Activated CD8-positive, alpha-beta memory T cell treated with anti-CD3 and anti-CD28 coated beads, Interleukin-2, amount 50 U/mL, for 24 hours (primary cell): ENCODE measurements at regions not wholly inside any gene's neighbourhood (a gene's known extent, or its start where the extent isn't known, plus 50 kb on each side); places are given as distances from the start of the nearest gene placed in this dataset.

Source experiments
- DNase-seq: peaks from one replicate; pipeline ENCODE4 v3.0.0-alpha.2; 2020; ENCODE audit errors: extremely low read depth

DNA sequence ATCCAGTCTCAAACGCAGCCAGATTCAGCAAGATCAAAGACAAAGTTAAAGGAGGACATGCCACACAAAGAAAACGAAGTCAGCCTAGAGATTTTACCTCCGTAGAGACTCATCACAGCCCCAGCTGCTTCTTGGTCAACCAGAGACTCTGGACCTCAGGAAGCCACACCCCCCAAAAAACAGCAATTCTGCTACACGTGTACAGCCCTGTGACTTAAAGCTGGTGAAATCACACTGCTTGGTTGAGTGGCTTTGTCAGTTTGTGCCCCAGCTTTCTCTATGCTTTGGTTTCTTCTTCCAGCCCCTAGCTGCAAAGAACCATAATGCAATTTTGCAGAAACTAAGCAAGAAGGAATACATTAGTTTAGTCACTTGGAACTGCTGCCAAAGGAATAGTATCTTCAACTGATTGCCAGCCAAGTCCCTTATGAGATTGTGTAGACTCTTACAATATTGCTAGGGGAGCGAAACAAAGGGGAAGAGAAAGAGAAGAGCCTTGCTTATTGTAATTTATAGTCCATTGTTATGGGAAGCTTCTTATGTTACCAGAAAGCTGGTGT lies 158.8 kb upstream of the ZNF462 start:
- DNase-seq, result no peak

GRCh38 chr9:106707291-106707690 lies 155.7 kb upstream of the ZNF462 start:
- no peak for DNase-seq

DNA sequence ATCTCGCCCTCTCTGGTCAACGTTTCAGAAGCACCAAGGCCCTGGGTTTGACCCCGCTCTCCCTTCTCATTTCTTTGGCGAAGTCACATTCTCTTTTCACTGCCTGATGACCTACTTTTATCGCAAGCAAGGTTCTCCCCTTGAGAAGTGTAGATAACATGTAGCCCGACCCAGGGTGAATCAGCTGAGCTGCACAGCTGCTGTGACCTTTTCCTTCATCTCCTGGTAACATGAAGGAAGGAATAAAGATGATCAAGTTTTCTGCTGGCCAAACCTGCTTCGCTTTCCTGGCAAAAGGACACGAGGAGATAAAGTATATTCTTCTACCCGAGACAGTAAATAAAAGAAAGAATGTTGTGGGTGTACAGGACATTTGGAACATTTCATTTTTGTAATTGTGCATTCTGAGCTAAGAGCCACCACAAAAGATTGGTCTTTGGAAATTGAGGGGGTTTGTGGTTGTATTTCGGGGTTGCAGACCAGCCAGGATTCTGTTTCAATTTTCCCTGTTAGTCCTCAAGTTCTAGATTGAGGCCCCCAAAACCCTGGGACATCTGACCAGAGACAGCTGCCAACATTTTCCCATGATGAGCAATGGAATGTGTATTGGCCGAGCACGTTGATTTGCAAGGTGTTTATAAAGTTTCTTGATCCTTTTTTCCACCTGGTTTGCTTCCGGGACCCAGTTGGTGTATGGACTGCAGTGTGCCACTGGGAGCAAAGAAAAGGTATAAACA lies 155.1 kb upstream of the ZNF462 start:
- no peak for DNase-seq

DNA sequence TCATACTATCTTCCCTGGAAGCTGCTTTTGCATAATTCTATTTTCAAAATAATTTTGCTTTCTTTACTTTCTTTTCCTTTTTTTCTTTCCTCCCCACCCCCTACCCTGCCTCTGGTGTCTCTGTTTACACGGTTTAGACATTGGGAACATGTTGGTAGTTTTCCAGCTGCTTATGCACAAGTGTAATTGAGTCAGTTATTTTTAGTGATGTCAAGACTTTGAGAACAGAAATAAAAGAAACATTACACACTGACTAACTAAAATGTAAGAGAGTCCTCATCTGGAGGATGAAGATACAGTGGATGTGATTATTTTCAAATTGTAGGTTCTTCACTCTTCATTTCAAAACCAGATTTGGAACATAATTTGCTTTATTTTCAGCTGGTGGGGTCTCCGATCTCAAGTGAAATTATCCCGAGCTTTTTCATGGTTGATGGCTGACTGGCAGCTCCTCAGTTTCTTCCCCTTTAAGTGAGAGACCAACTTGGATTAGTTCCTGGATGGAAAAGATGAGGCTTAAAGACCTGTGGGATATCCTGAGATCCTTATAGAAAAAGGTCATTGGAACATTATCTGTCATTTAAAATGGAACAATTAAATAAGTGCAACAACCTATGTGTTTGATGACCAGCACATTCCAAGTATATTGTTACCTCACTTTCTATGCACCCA lies 154.4 kb upstream of the ZNF462 start:
- no peak for DNase-seq

GRCh38 chr9:106712279-106712678 lies 150.7 kb upstream of the ZNF462 start:
- DNase-seq, result no peak

DNA sequence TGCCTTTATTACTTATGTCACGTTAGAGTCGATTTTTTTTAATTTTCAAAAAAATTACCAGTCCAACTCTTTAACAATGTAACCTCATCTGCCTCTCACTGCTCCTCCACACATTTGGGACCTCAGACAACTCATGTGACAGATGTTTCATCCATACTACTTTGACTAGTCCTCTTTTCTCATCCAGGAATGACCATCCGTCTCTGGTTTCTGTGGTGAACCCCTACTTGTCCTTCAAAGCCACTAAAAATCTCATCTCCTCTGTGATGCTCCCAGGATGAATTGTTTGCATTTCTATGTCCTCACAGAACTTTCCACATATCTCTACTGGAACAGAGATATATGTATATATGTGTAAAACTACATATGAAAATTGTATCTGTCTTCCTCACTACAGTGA lies 149.8 kb upstream of the ZNF462 start:
- no peak for DNase-seq

GRCh38 chr9:106716820-106717219 lies 146.1 kb upstream of the ZNF462 start:
- DNase-seq, result no peak

- no peak for DNase-seq
Observed at GRCh38 chr9:106717686-106718085, 145.3 kb upstream of the ZNF462 start.

- no peak for DNase-seq
Observed at GRCh38 chr9:106718936-106719335, 144.0 kb upstream of the ZNF462 start.

DNA sequence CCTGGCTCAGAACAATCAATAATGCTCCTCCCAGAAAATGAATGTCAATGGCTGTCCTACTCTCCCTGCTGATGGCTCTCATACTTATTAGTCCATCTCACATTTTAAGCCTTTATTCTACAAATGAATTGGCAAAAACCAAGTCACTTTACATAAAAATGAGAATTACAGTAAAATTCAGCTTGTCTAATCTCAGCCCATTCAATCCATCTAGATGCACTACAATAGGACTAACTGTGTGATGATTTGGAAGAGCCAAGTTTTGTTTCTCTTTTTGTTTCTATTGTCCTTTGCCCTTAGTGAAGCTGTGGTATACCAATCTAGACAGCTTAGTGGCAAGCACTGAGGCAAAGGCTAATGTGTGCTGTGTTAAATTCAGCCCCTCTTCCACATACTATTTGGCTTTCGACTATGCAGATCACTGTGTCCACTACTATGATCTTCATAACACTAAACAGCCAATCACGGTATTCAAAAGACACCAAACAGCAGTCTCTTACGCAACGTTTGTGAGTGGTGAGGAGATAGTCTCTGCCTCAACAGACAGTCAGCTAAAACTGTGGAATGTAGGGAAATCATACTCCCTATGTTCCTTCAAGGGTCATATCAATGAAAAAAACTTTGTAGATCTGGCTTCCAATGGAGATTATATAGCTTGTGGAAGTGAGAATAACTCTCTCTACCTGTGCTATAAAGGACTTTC lies 140.8 kb upstream of the ZNF462 start:
- no peak for DNase-seq

GRCh38 chr9:106723926-106724325 lies 139.0 kb upstream of the ZNF462 start:
- no peak for DNase-seq

- DNase-seq, result no peak
Observed at GRCh38 chr9:106724566-106724965, 138.4 kb upstream of the ZNF462 start.

DNA sequence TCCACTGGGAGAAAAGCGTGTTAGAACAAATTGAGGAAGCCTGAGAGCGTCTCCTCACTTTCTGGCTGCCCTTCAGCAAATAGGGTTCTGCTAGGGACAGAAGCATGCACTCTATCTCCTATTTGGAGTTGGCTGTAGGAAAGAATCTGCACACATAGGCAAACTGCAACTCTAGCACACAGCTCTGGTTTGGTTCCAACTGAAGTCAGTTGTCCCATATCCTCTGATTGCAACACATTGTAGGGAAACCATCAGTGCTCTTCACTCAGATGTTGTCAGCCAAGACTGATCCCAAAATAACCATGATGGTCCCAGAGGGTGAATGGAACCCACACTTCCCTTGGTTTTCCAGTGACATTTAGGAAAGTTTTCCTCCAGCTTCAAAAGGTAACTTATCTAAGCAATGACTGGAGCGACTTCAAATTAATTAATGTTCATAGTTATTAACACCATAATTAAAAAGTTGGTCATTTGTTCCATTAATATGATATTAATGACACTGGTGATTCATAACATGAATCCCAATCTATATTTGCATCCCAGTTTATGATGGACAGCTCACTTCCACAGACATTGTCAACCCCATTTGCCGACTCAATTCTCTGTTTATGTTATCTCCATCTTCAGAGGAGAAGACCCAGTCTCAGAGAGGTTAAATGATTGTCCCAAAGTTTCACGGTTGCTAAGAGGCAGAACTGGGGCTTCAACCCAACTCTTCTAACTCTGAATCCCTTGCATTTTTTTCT lies 136.7 kb upstream of the ZNF462 start:
- DNase-seq, result no peak

- no peak for DNase-seq
Observed at GRCh38 chr9:106727969-106728368, 135.0 kb upstream of the ZNF462 start.

DNA sequence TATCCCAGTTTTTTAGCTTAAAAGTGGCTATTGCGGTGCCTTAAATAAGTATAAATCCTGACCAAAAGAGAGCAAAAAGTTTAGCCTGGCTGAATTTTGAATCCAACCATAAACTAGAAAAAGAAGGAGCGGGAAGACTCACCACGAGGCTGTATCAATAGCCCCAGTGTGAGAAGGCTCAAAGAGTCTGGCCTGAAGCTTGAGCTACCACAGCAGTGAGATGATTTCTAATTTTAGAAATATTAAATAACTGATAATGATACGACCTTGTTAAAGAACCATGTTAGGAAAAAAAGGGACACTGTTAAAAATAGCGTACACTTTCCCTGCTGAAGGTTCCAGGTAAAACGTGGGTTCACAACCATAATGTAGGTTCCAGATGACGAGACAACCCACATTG lies 134.1 kb upstream of the ZNF462 start:
- no peak for DNase-seq

DNA sequence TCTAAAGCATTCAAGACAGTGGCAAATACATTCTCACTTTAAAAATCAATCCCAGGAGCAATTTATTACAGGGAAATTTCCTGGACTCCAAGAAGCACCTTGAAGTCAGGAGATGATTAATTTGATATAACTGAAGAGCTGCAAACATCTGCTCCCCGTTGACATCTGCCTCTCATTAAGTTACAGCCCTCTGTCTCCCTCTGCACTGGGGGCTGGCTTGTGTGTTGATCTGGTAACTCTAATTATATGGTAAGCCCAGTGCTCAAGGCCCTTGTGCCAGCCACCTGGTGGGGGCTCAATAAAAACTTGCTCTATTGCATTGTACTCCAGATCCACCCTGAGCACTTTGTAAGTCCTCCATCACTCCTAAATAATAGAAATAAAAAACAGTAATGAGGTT lies 131.1 kb upstream of the ZNF462 start:
- no peak for DNase-seq

DNA sequence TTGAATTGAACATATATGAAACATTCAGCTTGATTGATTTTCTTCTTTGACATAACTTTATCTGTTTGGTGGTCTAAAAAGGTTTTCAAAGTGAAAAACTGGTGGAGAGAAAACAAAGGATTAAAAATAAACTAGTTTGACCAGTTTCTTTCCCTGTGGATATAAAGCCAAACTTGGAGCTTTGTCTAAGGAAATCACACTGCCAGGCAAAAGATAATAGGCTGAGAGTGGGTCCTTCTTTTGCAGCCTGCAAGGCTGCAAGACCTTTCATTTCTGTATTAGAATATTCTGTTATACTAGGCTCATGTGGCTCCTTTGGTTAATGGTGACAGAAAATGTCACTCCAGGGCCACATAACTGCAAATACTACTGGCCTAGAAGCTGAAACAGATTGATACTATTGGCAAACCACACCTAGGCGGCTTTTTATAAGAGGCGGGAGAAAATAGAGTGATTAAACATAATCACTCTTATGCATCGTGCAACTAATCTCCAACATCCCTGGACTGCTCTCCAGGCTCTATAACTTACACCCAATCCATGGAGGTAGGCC lies 129.1 kb upstream of the ZNF462 start:
- DNase-seq, result no peak

DNA sequence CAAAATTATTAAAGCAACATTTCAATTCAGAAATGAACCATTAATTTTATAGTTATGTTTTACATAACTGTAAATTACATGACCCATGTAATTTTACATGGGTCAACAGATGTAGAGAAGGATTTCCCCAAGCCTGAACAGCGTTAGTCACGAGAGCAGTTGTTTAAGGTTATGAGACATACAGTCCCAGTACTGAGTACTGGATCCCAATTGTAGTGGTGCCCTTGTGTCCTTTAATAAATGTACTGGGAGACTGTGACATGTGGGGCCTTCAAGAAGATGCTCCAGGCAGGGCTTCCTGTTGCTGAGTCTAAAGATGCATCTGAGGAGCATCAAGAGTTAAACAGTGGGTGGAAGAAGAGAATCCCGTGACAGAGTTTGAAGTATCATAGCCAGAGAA lies 125.5 kb upstream of the ZNF462 start:
- no peak for DNase-seq

DNA sequence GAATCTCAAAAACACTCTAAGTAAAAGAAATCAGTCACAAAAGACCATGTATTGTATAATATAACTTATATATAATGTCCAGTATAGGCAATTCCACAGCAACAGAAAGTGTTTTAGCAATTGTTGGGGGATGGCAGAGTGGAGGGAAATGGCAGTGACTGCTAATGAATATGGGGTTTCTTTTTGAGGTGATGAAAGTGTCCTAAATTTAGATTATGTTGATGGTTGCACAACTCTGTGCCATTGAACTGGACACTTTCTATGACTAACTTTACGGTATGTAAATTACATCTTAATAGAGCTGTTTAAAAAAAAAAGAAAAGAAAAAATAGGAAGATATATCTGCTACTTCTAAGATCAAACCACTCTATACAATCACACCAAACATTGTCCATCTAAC lies 124.9 kb upstream of the ZNF462 start:
- DNase-seq, result no peak

DNA sequence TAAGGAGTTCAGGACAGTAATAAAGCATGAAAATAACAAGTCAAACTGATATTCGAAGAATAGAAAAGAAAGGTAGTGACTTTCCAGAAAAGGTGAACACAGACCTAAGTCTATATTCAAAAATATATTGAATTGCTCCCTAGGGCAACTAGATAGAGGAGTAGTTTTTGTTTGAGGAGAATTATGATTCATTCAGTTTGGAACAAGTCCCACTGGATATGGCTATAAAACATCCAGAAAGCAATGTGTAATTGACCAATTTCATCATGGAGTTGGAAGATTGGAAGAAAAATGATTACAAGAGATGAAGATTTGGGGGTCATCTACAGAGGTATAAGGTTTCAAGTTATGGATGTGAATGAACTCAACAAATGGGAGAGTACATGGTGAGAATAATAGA lies 117.5 kb upstream of the ZNF462 start:
- DNase-seq, result no peak

GRCh38 chr9:106745876-106746275 lies 117.1 kb upstream of the ZNF462 start:
- DNase-seq, result no peak

DNA sequence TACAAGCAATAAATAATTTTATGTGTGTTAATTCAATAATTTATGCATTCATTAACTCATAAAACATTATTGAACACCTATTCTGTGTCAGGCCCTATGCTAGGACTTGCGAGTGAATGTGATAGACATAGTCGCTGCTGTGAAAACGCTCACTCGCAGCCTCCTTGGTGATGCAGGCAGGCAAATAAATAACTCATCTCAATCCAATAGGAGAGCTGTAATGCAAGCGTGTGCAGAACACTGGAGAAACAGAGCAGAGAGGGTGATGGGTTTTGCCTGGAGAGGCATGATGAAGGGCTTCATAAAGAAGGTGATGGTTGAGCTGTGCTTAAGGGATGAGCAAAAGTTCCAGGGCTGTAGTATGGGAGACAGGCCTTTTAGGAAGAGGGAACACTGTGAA lies 111.3 kb upstream of the ZNF462 start:
- no peak for DNase-seq
